HUES48 (cell line): ENCODE measurements at regions not wholly inside any gene's neighbourhood (a gene's known extent, or its start where the extent isn't known, plus 50 kb on each side); places are given as distances from the start of the nearest gene placed in this dataset.

Experiments used
- H3K27ac ChIP-seq: one replicate; pipeline ENCODE4 v1.7.0; 2013; ENCODE audit warnings: low read depth, low read length, inconsistent platforms
- H3K27me3 ChIP-seq: 2 replicates; pipeline ENCODE4 v1.6.1; 2013; ENCODE audit warnings: mild to moderate bottlenecking, low read length; ENCODE audit not compliant: control insufficient read depth, insufficient read depth
- H3K36me3 ChIP-seq: 2 replicates; pipeline ENCODE4 v1.6.1; 2013; ENCODE audit warnings: low read length; ENCODE audit not compliant: control insufficient read depth, insufficient read depth
- H3K4me1 ChIP-seq: 2 replicates; pipeline ENCODE4 v1.6.1; 2013; ENCODE audit warnings: mild to moderate bottlenecking, low read length; ENCODE audit not compliant: control insufficient read depth, insufficient read depth
- H3K4me3 ChIP-seq: 2 replicates; pipeline ENCODE4 v1.5.1; 2013; ENCODE audit warnings: mild to moderate bottlenecking, low read depth, low read length
- H3K9ac ChIP-seq: 2 replicates; pipeline ENCODE4 v1.6.1; 2013; ENCODE audit warnings: mild to moderate bottlenecking, low read depth, low read length, moderate library complexity
- H3K9me3 ChIP-seq: 2 replicates; pipeline ENCODE4 v1.6.1; 2013; ENCODE audit warnings: low read length; ENCODE audit not compliant: control insufficient read depth, insufficient read depth

GRCh38 chr5:124599028-124599973, 147.1 kb downstream of the ZNF608 start:
- H3K36me3 ChIP-seq: no peaks in the 10 kb centered on the region
- H3K4me3 ChIP-seq: no peak overlapping the region
- no peaks in the 10 kb centered on the region for H3K9me3 ChIP-seq
- no peak overlapping the region for H3K9ac ChIP-seq
- peaks cover 21% of the 10 kb centered on the region for H3K4me1 ChIP-seq
- peak overlapping the region; percentile 48 for H3K27ac ChIP-seq
- H3K27me3 ChIP-seq: no peaks in the 10 kb centered on the region

GRCh38 chr5:124596595-124597421, 149.6 kb downstream of the ZNF608 start:
- H3K4me1 ChIP-seq: peaks cover 21% of the 10 kb centered on the region
- H3K27me3 ChIP-seq: no peaks in the 10 kb centered on the region
- H3K9me3 ChIP-seq: no peaks in the 10 kb centered on the region
- no peak overlapping the region for H3K9ac ChIP-seq
- no peaks in the 10 kb centered on the region for H3K36me3 ChIP-seq
- no peak overlapping the region for H3K4me3 ChIP-seq
- peak overlapping the region; percentile 61 for H3K27ac ChIP-seq

GRCh38 chr5:124593952-124594351, 152.5 kb downstream of the ZNF608 start:
- Histone ChIP-seq H3K9ac (no peak overlapping the region), H3K27ac (no peak overlapping the region), H3K4me1 (peaks cover 17% of the 10 kb centered on the region), H3K4me3 (no peak overlapping the region), H3K9me3 (no peaks in the 10 kb centered on the region), H3K36me3 (no peaks in the 10 kb centered on the region), H3K27me3 (no peaks in the 10 kb centered on the region)

- peaks cover 14% of the 10 kb centered on the region for H3K4me1 ChIP-seq
- no peaks in the 10 kb centered on the region for H3K27me3 ChIP-seq
- no peaks in the 10 kb centered on the region for H3K9me3 ChIP-seq
- no peak overlapping the region for H3K4me3 ChIP-seq
- H3K27ac ChIP-seq: no peak overlapping the region
- H3K36me3 ChIP-seq: no peaks in the 10 kb centered on the region
- H3K9ac ChIP-seq: no peak overlapping the region
These were observed 153.5 kb downstream of the ZNF608 start for GRCh38 chr5:124592891-124593290.

GRCh38 chr5:124591583-124591982, 154.9 kb downstream of the ZNF608 start:
- Histone ChIP-seq H3K4me1 (peaks cover 2% of the 10 kb centered on the region), H3K4me3 (no peak overlapping the region), H3K36me3 (no peaks in the 10 kb centered on the region), H3K9me3 (no peaks in the 10 kb centered on the region), H3K27ac (no peak overlapping the region), H3K27me3 (no peaks in the 10 kb centered on the region), H3K9ac (no peak overlapping the region)

- H3K4me3 ChIP-seq: no peak overlapping the region
These were observed 155.8 kb downstream of the ZNF608 start for GRCh38 chr5:124590686-124591085.

GRCh38 chr5:124587280-124587679, 159.2 kb downstream of the ZNF608 start:
- H3K4me3 ChIP-seq: no peak overlapping the region
- peaks cover 18% of the 10 kb centered on the region for H3K27me3 ChIP-seq
- no peak overlapping the region for H3K9ac ChIP-seq
- no peaks in the 10 kb centered on the region for H3K36me3 ChIP-seq
- peaks cover 21% of the 10 kb centered on the region for H3K4me1 ChIP-seq
- H3K9me3 ChIP-seq: no peaks in the 10 kb centered on the region
- no peak overlapping the region for H3K27ac ChIP-seq

More at GRCh38 chr5:124590686-124591085, 155.8 kb downstream of the ZNF608 start:
- Histone ChIP-seq H3K9me3 (no peaks in the 10 kb centered on the region), H3K4me1 (no peaks in the 10 kb centered on the region), H3K27ac (no peak overlapping the region), H3K36me3 (no peaks in the 10 kb centered on the region), H3K27me3 (no peaks in the 10 kb centered on the region), H3K9ac (no peak overlapping the region)

- H3K27ac ChIP-seq: no peak overlapping the region
- H3K9ac ChIP-seq: no peak overlapping the region
- peaks cover 25% of the 10 kb centered on the region for H3K27me3 ChIP-seq
- H3K9me3 ChIP-seq: no peaks in the 10 kb centered on the region
- H3K4me1 ChIP-seq: peaks cover 33% of the 10 kb centered on the region
- H3K4me3 ChIP-seq: no peak overlapping the region
- H3K36me3 ChIP-seq: no peaks in the 10 kb centered on the region
These were observed 161.3 kb downstream of the ZNF608 start for GRCh38 chr5:124584991-124585715.

- H3K9ac ChIP-seq: no peak overlapping the region
- peaks cover 36% of the 10 kb centered on the region for H3K4me1 ChIP-seq
- H3K4me3 ChIP-seq: no peak overlapping the region
- no peak overlapping the region for H3K27ac ChIP-seq
- H3K36me3 ChIP-seq: no peaks in the 10 kb centered on the region
- peaks cover 25% of the 10 kb centered on the region for H3K27me3 ChIP-seq
- no peaks in the 10 kb centered on the region for H3K9me3 ChIP-seq
These were observed 162.7 kb downstream of the ZNF608 start for GRCh38 chr5:124583469-124584350.

- Histone ChIP-seq H3K36me3 (no peaks in the 10 kb centered on the region), H3K9me3 (no peaks in the 10 kb centered on the region), H3K4me1 (peaks cover 42% of the 10 kb centered on the region), H3K27me3 (peaks cover 25% of the 10 kb centered on the region), H3K27ac (peak overlapping the region; percentile 96), H3K9ac (no peak overlapping the region), H3K4me3 (no peak overlapping the region)
These were observed 163.9 kb downstream of the ZNF608 start for GRCh38 chr5:124582561-124582840.
